CD4-positive, alpha-beta T cell (primary cell): ENCODE measurements at regions not wholly inside any gene's neighbourhood (a gene's known extent, or its start where the extent isn't known, plus 50 kb on each side); places are given as distances from the start of the nearest gene placed in this dataset.

Source experiments
- ATAC-seq: fragments of 200-7000 bp; cut with Tn5 transposase; one replicate; pipeline ENCODE4 v1.10.0; 2022; ENCODE audit warnings: mild to moderate bottlenecking; ENCODE audit not compliant: poor library complexity
- CTCF ChIA-PET: fragments of 350-600 bp; sonication (Branson Sonifier 250); formaldehyde crosslinking; loops from one replicate; lab custom pipeline; 2021; ENCODE audit warnings: antibody characterized with exemption, inconsistent platforms; lab: Charles Lee
- POLR2A ChIA-PET: fragments of 350-600 bp; sonication (Branson Sonifier 250); formaldehyde crosslinking; loops from one replicate; lab custom pipeline; 2021; ENCODE audit warnings: antibody characterized with exemption, inconsistent platforms; lab: Charles Lee
- DNase-seq, 14 experiments: peaks; one replicate each; pipeline ENCODE4 v3.0.0-alpha.2; 2013 to 2020; ENCODE audit warnings: mixed read lengths in 2 of 14
- H3K27ac ChIP-seq, 2 donors: one replicate each; pipeline versions ENCODE4 v1.5.1 to v1.7.0; 2013; ENCODE audit warnings: low read length in 2 of 2, low read depth in 1 of 2, mild to moderate bottlenecking in 1 of 2
- H3K27me3 ChIP-seq, 2 experiments: 1 replicate in 1 of 2; 2 replicates in 1 of 2; pipeline versions ENCODE4 v1.6.1 to v1.7.0; 2013; ENCODE audit warnings: low read length in 2 of 2, control low read depth in 1 of 2, mild to moderate bottlenecking in 1 of 2, moderate library complexity in 1 of 2; ENCODE audit not compliant: insufficient read depth in 2 of 2, control insufficient read depth in 1 of 2
- H3K36me3 ChIP-seq: one replicate; pipeline ENCODE4 v1.6.1; 2013; ENCODE audit warnings: low read length, control low read depth; ENCODE audit not compliant: insufficient read depth
- H3K4me1 ChIP-seq: one replicate; pipeline ENCODE4 v1.6.1; 2013; ENCODE audit warnings: low read length, control low read depth; ENCODE audit not compliant: insufficient read depth
- H3K4me3 ChIP-seq: one replicate; pipeline ENCODE4 v1.5.1; 2013; ENCODE audit warnings: mild to moderate bottlenecking, low read length, moderate library complexity
- H3K9me3 ChIP-seq, 2 experiments: 1 replicate in 1 of 2; 2 replicates in 1 of 2; pipeline versions ENCODE4 v1.6.1 to v1.7.0; 2013; ENCODE audit warnings: low read length in 2 of 2, mild to moderate bottlenecking in 2 of 2, control low read depth in 1 of 2, moderate library complexity in 1 of 2; ENCODE audit not compliant: control insufficient read depth in 1 of 2, insufficient read depth in 1 of 2
- H3K27ac Mint-ChIP-seq: one replicate; pipeline ENCODE4 v1.8.0; 2020; ENCODE audit warnings: mixed read lengths
- H3K27me3 Mint-ChIP-seq: one replicate; pipeline ENCODE4 v1.8.0; 2021; ENCODE audit warnings: mixed read lengths
- H3K36me3 Mint-ChIP-seq: one replicate; pipeline ENCODE4 v1.8.0; 2021; ENCODE audit warnings: low read depth, mixed read lengths
- H3K4me1 Mint-ChIP-seq: one replicate; pipeline ENCODE4 v1.8.0; 2021; ENCODE audit warnings: low read depth, mixed read lengths
- H3K4me3 Mint-ChIP-seq: one replicate; pipeline ENCODE4 v1.8.0; 2020; ENCODE audit warnings: mild to moderate bottlenecking, mixed read lengths
- H3K9me3 Mint-ChIP-seq: one replicate; pipeline ENCODE4 v1.8.0; 2020; ENCODE audit warnings: mixed read lengths
- intact Hi-C, 2 experiments: fragments of 100-400 bp; cut with DNase I in 1 of 2; cut with micrococcal nuclease in 1 of 2; formaldehyde crosslinking; loops; one replicate each; pipeline versions ENCODE4 v1.15.1 to v1.9.0; 2023 to 2025; cut with DNase I, micrococcal nuclease
- TF ChIP-seq, protein P1 (sequence below): fragments of 200-600 bp; IDR thresholded peaks from one replicate; pipeline ENCODE4 v1.8.0; 2022; ENCODE audit warnings: antibody characterized with exemption, mild to moderate bottlenecking

DNA sequence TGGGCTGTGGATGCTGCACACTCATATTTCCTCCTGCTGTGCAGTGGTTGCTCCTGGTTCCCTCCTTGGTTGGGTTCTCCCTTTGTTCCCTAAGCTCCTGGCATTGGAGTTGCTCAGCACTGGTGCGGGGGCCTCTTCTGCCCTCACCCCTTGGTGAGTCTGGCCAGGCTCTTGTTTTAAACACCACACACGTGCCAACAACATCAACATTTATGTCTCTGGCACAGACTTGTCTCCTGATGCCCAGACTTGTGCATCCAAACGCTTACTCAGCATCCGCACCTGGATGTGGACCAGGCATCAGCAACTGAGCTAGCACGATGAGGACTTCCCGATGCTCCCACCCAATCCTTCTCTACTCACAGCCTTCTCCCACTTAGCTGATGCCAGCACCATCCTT lies 627.6 kb downstream of the NPHP4 start:
- CTCF ChIA-PET: no interaction called here
- Mint-ChIP-seq H3K36me3 (no peaks in the 10 kb centered on the region), H3K4me1 (no peaks in the 10 kb centered on the region), H3K4me3 (no peak overlapping the region), H3K27me3 (peaks cover 17% of the 10 kb centered on the region), H3K9me3 (no peaks in the 10 kb centered on the region), H3K27ac (no peak overlapping the region)
- Histone ChIP-seq H3K36me3 (no peaks in the 10 kb centered on the region), H3K27me3 (no peaks in the 10 kb centered on the region), H3K4me3 (no peak overlapping the region), H3K27ac (no peak overlapping the region), H3K4me1 (peaks cover 9% of the 10 kb centered on the region), H3K9me3 (no peaks in the 10 kb centered on the region)
- intact Hi-C loops: no loop called here
- TF ChIP-seq, protein P1, sequence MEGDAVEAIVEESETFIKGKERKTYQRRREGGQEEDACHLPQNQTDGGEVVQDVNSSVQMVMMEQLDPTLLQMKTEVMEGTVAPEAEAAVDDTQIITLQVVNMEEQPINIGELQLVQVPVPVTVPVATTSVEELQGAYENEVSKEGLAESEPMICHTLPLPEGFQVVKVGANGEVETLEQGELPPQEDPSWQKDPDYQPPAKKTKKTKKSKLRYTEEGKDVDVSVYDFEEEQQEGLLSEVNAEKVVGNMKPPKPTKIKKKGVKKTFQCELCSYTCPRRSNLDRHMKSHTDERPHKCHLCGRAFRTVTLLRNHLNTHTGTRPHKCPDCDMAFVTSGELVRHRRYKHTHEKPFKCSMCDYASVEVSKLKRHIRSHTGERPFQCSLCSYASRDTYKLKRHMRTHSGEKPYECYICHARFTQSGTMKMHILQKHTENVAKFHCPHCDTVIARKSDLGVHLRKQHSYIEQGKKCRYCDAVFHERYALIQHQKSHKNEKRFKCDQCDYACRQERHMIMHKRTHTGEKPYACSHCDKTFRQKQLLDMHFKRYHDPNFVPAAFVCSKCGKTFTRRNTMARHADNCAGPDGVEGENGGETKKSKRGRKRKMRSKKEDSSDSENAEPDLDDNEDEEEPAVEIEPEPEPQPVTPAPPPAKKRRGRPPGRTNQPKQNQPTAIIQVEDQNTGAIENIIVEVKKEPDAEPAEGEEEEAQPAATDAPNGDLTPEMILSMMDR: no peak
- DNase-seq (no peak), ATAC-seq (no peak)
- POLR2A ChIA-PET: no interaction called here

DNA sequence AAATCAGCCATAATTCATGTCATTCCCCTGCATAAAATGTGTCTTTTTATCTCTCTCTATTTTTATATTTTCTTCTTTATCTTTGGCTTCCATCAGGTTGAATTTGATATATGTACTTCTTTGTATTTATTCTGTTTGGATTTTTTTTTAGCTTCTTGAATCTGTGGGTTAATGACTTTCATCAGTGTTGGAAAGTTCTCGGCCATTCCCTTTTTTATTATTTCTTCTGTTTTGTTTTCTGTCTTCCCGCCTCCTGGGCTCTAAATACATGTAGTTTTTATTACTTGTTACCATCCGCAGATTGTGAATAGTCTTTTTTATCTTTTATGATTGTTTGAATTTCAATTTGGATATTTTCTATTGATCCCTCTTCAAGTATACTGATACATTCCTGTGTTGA lies 637.5 kb downstream of the NPHP4 start:
- DNase-seq: no peak
- POLR2A ChIA-PET: no interaction called here
- intact Hi-C loops: no loop called here
- peaks cover 4% of the 10 kb centered on the region for H3K4me1 Mint-ChIP-seq
- no peaks in the 10 kb centered on the region for H3K36me3 Mint-ChIP-seq
- H3K9me3 ChIP-seq: peaks cover 0 to 7% of the 10 kb centered on the region in 2 experiments
- H3K4me1 ChIP-seq: peaks cover under 1% of the 10 kb centered on the region
- TF ChIP-seq, protein P1: no peak
- H3K27me3 ChIP-seq: peaks cover 0 to 2% of the 10 kb centered on the region in 2 experiments
- H3K27me3 Mint-ChIP-seq: peaks cover 6% of the 10 kb centered on the region
- H3K27ac Mint-ChIP-seq: no peak overlapping the region
- H3K4me3 Mint-ChIP-seq: no peak overlapping the region
- ATAC-seq: no peak
- H3K27ac ChIP-seq: no peak overlapping the region
- H3K4me3 ChIP-seq: no peak overlapping the region
- CTCF ChIA-PET: no interaction called here
- no peaks in the 10 kb centered on the region for H3K36me3 ChIP-seq
- peaks cover 5% of the 10 kb centered on the region for H3K9me3 Mint-ChIP-seq

DNA sequence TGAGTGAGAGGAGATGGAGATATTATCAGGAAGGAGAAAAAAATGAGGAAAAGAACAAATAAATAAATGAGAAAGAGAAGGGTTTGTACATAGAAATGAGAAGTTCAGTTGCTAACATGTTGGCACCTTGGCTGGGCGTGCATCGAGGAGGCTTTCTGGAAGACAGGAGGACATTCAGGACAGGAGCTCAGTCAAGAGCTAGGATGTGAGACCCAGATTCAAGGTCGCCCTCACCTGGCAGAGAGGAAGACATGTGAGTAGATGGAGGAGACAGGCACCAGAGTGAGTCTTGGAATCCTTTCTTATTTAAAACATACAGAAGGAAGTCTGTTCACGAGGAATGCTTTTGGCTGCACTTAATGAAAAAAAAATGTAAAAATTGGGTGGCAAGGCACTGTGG lies 640.9 kb downstream of the NPHP4 start:
- Mint-ChIP-seq H3K4me1 (peaks cover 4% of the 10 kb centered on the region), H3K36me3 (no peaks in the 10 kb centered on the region), H3K27ac (no peak overlapping the region), H3K27me3 (peaks cover 5% of the 10 kb centered on the region), H3K4me3 (no peak overlapping the region), H3K9me3 (peaks cover 5% of the 10 kb centered on the region)
- POLR2A ChIA-PET: no interaction called here
- H3K4me1 ChIP-seq: peaks cover 9% of the 10 kb centered on the region
- DNase-seq (no peak), ATAC-seq (no peak)
- no peaks in the 10 kb centered on the region for H3K27me3 ChIP-seq
- TF ChIP-seq, protein P1: no peak
- no peak overlapping the region for H3K4me3 ChIP-seq
- no peaks in the 10 kb centered on the region for H3K36me3 ChIP-seq
- H3K9me3 ChIP-seq: peaks cover under 1 to 10% of the 10 kb centered on the region in 2 experiments
- intact Hi-C loops: no loop called here
- no peak overlapping the region for H3K27ac ChIP-seq
- CTCF ChIA-PET: no interaction called here
